ENCODE measurements at regions not wholly inside any gene's neighbourhood (a gene's known extent, or its start where the extent isn't known, plus 50 kb on each side); places are given as distances from the start of the nearest gene placed in this dataset.

- H3K9me3 Mint-ChIP-seq: peaks cover 7 to 8% of the 10 kb centered on the region in 2 donors
- no peak overlapping the region for H3K4me3 Mint-ChIP-seq
- H3K27me3 Mint-ChIP-seq (ENCODE audit: low read depth): no peaks in the 10 kb centered on the region
- no peaks in the 10 kb centered on the region for H3K4me1 Mint-ChIP-seq (ENCODE audit: low read depth)
- no peak for DNase-seq
- no peak for ATAC-seq (replicated peaks in 1 of 2)
- no peak overlapping the region for H3K27ac Mint-ChIP-seq
- H3K36me3 Mint-ChIP-seq (ENCODE audit: insufficient read depth in 2 of 2): no peaks in the 10 kb centered on the region
Observed at GRCh38 chr6:94300424-94301144, 881.2 kb upstream of the EPHA7 start.

GRCh38 chr6:94289131-94289530, 869.8 kb upstream of the EPHA7 start:
- Mint-ChIP-seq H3K36me3 (ENCODE audit: insufficient read depth in 2 of 2) (no peaks in the 10 kb centered on the region), H3K27me3 (ENCODE audit: low read depth) (no peaks in the 10 kb centered on the region), H3K9me3 (peaks cover 0 to 3% of the 10 kb centered on the region in 2 donors), H3K27ac (no peak overlapping the region), H3K4me1 (ENCODE audit: low read depth) (no peaks in the 10 kb centered on the region), H3K4me3 (no peak overlapping the region)
- no peak for DNase-seq
- no peak for ATAC-seq (replicated peaks in 1 of 2)

- ATAC-seq (replicated peaks in 1 of 2) (no peak), DNase-seq (no peak)
- Mint-ChIP-seq H3K4me3 (no peak overlapping the region), H3K36me3 (ENCODE audit: insufficient read depth in 2 of 2) (no peaks in the 10 kb centered on the region), H3K27ac (no peak overlapping the region), H3K9me3 (peaks cover 2 to 3% of the 10 kb centered on the region in 2 donors), H3K27me3 (ENCODE audit: low read depth) (no peaks in the 10 kb centered on the region), H3K4me1 (ENCODE audit: low read depth) (no peaks in the 10 kb centered on the region)
Observed at GRCh38 chr6:94278146-94278545, 858.8 kb upstream of the EPHA7 start.

- Mint-ChIP-seq H3K9me3 (peaks cover 0 to 1% of the 10 kb centered on the region in 2 donors), H3K4me1 (ENCODE audit: low read depth) (no peaks in the 10 kb centered on the region), H3K36me3 (ENCODE audit: insufficient read depth in 2 of 2) (no peaks in the 10 kb centered on the region), H3K27me3 (ENCODE audit: low read depth) (no peaks in the 10 kb centered on the region), H3K27ac (no peak overlapping the region), H3K4me3 (no peak overlapping the region)
- DNase-seq (no peak), ATAC-seq (replicated peaks in 1 of 2) (no peak)
Observed at GRCh38 chr6:94272327-94272726, 853.0 kb upstream of the EPHA7 start.

- no peaks in the 10 kb centered on the region for H3K36me3 Mint-ChIP-seq (ENCODE audit: insufficient read depth in 2 of 2)
- no peaks in the 10 kb centered on the region for H3K4me1 Mint-ChIP-seq (ENCODE audit: low read depth)
- no peak overlapping the region for H3K4me3 Mint-ChIP-seq
- DNase-seq (no peak), ATAC-seq (replicated peaks in 1 of 2) (no peak)
- H3K27me3 Mint-ChIP-seq (ENCODE audit: low read depth): no peaks in the 10 kb centered on the region
- no peak overlapping the region for H3K27ac Mint-ChIP-seq
- peaks cover 4 to 7% of the 10 kb centered on the region in 2 donors for H3K9me3 Mint-ChIP-seq
Observed at GRCh38 chr6:94270091-94270948, 851.0 kb upstream of the EPHA7 start.

- ATAC-seq (replicated peaks in 1 of 2) (no peak), DNase-seq (no peak)
- H3K36me3 Mint-ChIP-seq (ENCODE audit: insufficient read depth in 2 of 2): peaks cover 0 to 2% of the 10 kb centered on the region in 2 donors
- H3K4me3 Mint-ChIP-seq: no peak overlapping the region
- H3K4me1 Mint-ChIP-seq (ENCODE audit: low read depth): no peaks in the 10 kb centered on the region
- H3K27ac Mint-ChIP-seq: no peak overlapping the region
- H3K9me3 Mint-ChIP-seq: peaks cover 6 to 8% of the 10 kb centered on the region in 2 donors
- no peaks in the 10 kb centered on the region for H3K27me3 Mint-ChIP-seq (ENCODE audit: low read depth)
Observed at GRCh38 chr6:94269256-94269655, 849.9 kb upstream of the EPHA7 start.

GRCh38 chr6:94260765-94261164, 841.4 kb upstream of the EPHA7 start:
- ATAC-seq (replicated peaks in 1 of 2) (no peak), DNase-seq (no peak)
- H3K4me1 Mint-ChIP-seq (ENCODE audit: low read depth): no peaks in the 10 kb centered on the region
- H3K27ac Mint-ChIP-seq: no peak overlapping the region
- peaks cover 7 to 12% of the 10 kb centered on the region in 2 donors for H3K9me3 Mint-ChIP-seq
- H3K4me3 Mint-ChIP-seq: no peak overlapping the region
- H3K36me3 Mint-ChIP-seq (ENCODE audit: insufficient read depth in 2 of 2): peaks cover 0 to 2% of the 10 kb centered on the region in 2 donors
- no peaks in the 10 kb centered on the region for H3K27me3 Mint-ChIP-seq (ENCODE audit: low read depth)

GRCh38 chr6:94254689-94255088, 835.3 kb upstream of the EPHA7 start:
- DNase-seq (no peak), ATAC-seq (replicated peaks in 1 of 2) (no peak)
- Mint-ChIP-seq H3K36me3 (ENCODE audit: insufficient read depth in 2 of 2) (no peaks in the 10 kb centered on the region), H3K27ac (no peak overlapping the region), H3K4me3 (no peak overlapping the region), H3K27me3 (ENCODE audit: low read depth) (no peaks in the 10 kb centered on the region), H3K4me1 (ENCODE audit: low read depth) (no peaks in the 10 kb centered on the region), H3K9me3 (peaks cover 0 to under 1% of the 10 kb centered on the region in 2 donors)

GRCh38 chr6:94251878-94252277, 832.5 kb upstream of the EPHA7 start:
- Mint-ChIP-seq H3K27ac (no peak overlapping the region), H3K4me3 (no peak overlapping the region), H3K9me3 (peaks cover 0 to 6% of the 10 kb centered on the region in 2 donors), H3K4me1 (ENCODE audit: low read depth) (no peaks in the 10 kb centered on the region), H3K36me3 (ENCODE audit: insufficient read depth in 2 of 2) (no peaks in the 10 kb centered on the region), H3K27me3 (ENCODE audit: low read depth) (no peaks in the 10 kb centered on the region)
- no peak for ATAC-seq (replicated peaks in 1 of 2)
- no peak for DNase-seq

- H3K27me3 Mint-ChIP-seq (ENCODE audit: low read depth): no peaks in the 10 kb centered on the region
- ATAC-seq (replicated peaks in 1 of 2): no peak
Observed at GRCh38 chr6:94245395-94245794, 826.0 kb upstream of the EPHA7 start.

GRCh38 chr6:94238868-94239267, 819.5 kb upstream of the EPHA7 start:
- peaks cover 1 to 7% of the 10 kb centered on the region in 2 donors for H3K9me3 Mint-ChIP-seq
- no peak for ATAC-seq (replicated peaks in 1 of 2)

More at GRCh38 chr6:94245395-94245794, 826.0 kb upstream of the EPHA7 start:
- no peak for DNase-seq
- H3K9me3 Mint-ChIP-seq: peaks cover 5 to 6% of the 10 kb centered on the region in 2 donors
- H3K4me1 Mint-ChIP-seq (ENCODE audit: low read depth): no peaks in the 10 kb centered on the region
- no peak overlapping the region for H3K27ac Mint-ChIP-seq
- no peaks in the 10 kb centered on the region for H3K36me3 Mint-ChIP-seq (ENCODE audit: insufficient read depth in 2 of 2)
- no peak overlapping the region for H3K4me3 Mint-ChIP-seq

GRCh38 chr6:94227741-94228140, 808.4 kb upstream of the EPHA7 start:
- no peak for DNase-seq
- H3K36me3 Mint-ChIP-seq (ENCODE audit: insufficient read depth in 2 of 2): no peaks in the 10 kb centered on the region
- no peaks in the 10 kb centered on the region for H3K4me1 Mint-ChIP-seq (ENCODE audit: low read depth)
- ATAC-seq (replicated peaks in 1 of 2): no peak
- H3K4me3 Mint-ChIP-seq: no peak overlapping the region
- no peak overlapping the region for H3K27ac Mint-ChIP-seq
- H3K27me3 Mint-ChIP-seq (ENCODE audit: low read depth): no peaks in the 10 kb centered on the region
- H3K9me3 Mint-ChIP-seq: peaks cover 1 to 5% of the 10 kb centered on the region in 2 donors

More at GRCh38 chr6:94238868-94239267, 819.5 kb upstream of the EPHA7 start:
- H3K4me3 Mint-ChIP-seq: no peak overlapping the region
- H3K36me3 Mint-ChIP-seq (ENCODE audit: insufficient read depth in 2 of 2): no peaks in the 10 kb centered on the region
- no peak for DNase-seq
- no peaks in the 10 kb centered on the region for H3K27me3 Mint-ChIP-seq (ENCODE audit: low read depth)
- no peaks in the 10 kb centered on the region for H3K4me1 Mint-ChIP-seq (ENCODE audit: low read depth)
- no peak overlapping the region for H3K27ac Mint-ChIP-seq

- DNase-seq: no peak
- no peak overlapping the region for H3K27ac Mint-ChIP-seq
Observed at GRCh38 chr6:94217836-94218235, 798.5 kb upstream of the EPHA7 start.

More at GRCh38 chr6:94217836-94218235, 798.5 kb upstream of the EPHA7 start:
- Mint-ChIP-seq H3K27me3 (ENCODE audit: low read depth) (no peaks in the 10 kb centered on the region), H3K9me3 (peaks cover 0 to 2% of the 10 kb centered on the region in 2 donors), H3K4me3 (no peak overlapping the region), H3K36me3 (ENCODE audit: insufficient read depth in 2 of 2) (no peaks in the 10 kb centered on the region), H3K4me1 (ENCODE audit: low read depth) (no peaks in the 10 kb centered on the region)
- ATAC-seq (replicated peaks in 1 of 2): no peak

All from activated T-cell treated with anti-CD3 and anti-CD28 coated beads, Interleukin-2, amount 50 U/mL, for 72 hours (primary cell).